HG02642 (cell line): ENCODE measurements at regions not wholly inside any gene's neighbourhood (a gene's known extent, or its start where the extent isn't known, plus 50 kb on each side); places are given as distances from the start of the nearest gene placed in this dataset.

ENCODE experiments used
- ATAC-seq: cut with Tn5 transposase; IDR thresholded peaks from one replicate; pipeline ENCODE4 v1.9.1; 2021; ENCODE audit warnings: mild to moderate bottlenecking; ENCODE audit not compliant: unreplicated experiment, poor library complexity

DNA sequence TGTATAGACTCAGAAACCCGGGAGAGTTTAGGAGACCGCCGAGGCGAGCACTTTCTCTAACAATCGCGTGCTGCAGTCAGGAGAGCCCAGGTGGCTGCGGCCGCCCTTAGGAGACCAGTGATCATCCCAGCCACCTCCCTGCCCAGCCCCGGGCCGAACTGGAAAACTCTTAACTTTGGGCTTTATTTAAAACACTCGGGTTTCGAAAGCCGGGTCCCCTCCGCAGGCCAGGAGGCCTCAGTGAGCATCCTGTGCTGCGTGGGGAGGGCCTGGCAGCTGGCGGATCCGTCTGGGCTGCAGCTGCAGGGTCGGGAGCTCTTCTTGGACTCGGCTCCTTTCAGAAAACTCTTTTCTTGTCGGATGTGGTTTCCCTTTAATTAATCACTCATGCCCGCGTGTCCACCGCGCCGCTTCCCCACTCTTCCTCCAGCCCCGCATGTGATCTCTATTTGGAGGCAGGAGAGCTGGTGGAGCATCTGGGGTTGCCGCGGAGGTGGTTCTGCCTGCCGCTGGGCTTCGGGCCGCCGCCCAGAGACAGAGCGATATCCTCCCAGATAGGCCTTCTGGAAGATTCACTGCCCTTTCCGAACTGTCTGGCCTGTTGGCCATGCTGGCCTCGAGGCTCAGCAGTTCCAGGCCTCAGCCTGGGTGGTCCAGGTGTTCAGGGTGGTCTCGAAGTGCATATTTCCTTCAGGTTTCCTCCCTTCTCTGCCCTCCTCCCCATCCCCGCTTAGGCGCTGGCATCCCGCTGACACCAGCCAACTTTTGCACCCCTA is 59.5 kb downstream of the TMEM174 start:
- ATAC-seq: no peak

DNA sequence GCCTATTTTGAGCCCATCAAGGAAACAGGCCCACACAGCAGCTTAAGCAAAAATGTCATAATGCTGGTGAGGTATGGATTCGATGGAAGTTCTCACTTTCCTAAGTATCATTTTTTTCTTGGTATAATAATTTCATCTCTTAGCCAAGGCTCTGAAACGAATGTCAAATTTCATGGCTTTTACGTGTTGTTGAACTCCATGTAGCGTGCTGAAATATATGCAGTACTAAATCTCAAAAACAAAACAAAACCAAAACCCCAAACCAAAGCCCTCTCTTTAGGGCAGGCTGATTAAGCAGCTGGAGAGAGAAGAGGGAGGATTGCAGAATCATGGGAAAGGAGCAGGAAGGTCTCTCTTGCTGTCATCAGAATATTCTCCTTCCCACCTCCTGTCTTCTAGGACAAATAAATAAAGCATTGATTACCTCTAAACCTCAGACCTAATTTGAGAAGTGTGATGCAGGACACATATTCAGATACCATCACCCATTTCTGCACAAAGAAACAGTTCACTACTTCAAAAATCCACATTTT is 58.3 kb downstream of the TMEM174 start:
- no peak for ATAC-seq

DNA sequence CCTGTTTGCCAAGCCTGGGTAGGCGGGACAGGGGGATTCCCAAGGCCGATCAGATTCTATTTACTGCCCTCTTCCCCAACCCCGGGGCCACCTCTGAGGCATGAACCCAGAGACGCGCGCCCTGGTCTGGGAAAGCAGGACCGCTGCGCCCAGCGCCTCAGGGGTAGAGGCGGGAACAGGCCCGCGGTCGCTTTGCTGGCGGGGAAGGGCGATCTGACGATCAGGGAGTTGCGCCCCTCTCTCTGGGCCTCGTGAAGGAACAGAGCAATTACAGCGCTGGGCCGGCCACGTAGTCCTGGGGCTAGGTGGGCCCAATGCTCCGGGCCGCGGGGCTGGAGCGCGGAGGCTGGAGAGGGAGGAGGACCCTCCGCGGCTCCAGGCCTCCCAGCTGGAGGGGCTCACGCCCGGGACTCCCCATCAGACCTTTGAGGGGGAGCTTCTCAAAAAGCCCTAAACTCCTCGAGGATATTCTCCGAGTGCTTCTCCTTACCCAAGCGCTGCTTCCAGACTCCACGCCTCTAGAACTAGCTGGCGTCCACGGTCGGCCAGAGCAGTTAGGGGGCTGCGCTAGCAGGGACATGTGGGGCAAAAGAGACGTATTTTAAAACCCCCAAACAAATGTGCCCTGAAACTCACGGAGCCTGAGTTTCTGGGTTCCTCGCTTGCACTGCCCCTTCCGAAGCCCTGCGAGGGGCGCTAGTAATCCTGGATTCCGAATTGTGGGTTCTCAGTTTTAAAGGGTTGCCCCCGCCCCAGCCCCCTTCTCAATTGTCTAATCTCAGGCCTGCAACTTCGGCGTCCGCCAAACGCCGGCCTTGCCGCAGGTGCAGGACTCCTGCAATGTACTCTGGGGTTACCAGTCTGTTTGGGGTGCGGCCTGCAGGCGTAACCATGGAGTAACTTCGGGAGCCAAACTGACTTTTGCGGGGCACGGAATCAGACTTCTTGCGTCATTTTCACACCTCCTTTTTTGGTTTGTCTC is 57.6 kb downstream of the TMEM174 start:
- ATAC-seq: no peak

DNA sequence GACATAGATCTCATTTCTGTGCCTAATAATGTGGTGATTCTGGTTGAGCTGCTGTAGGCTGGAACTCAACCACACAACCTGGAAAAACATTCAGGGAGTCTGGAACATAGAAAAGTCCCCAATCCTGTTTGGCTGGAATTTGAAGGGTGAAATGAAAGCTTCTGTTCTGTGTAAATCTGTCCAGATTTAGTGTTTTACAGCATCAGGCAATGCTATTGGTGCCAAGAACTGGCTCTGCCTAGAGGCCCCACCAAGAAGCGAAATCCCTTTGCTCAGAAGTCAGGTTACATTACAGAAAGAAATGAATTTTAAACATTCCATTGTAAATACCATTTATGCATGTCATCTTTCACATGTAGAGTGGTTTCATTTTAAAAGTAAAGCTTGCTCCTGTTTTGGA is 56.3 kb downstream of the TMEM174 start:
- ATAC-seq: no peak

DNA sequence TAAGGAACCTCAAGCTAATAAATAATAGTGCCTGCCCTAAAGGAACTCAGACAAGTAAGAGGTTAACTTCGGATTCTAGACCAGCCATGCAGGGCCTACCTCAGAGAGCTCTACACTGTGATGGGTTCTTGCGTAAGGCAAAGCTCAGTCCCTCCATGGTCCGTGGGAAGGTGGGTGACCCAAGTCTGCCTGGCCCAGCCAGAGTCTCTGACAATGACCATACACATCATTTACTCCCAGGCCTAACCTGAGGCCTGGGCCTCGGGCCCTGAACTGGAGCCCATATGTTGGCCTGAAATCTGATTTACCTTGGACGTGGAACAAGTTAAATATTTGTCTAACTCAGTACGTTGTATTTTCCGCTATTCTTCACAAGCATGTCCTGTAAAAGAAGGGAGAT is 55.1 kb downstream of the TMEM174 start:
- no peak for ATAC-seq
